GM15510 (cell line): ENCODE measurements at regions not wholly inside any gene's neighbourhood (a gene's known extent, or its start where the extent isn't known, plus 50 kb on each side); places are given as distances from the start of the nearest gene placed in this dataset.

ENCODE experiments used
- POLR2A ChIP-seq: IDR thresholded peaks from 3 replicates; pipeline ENCODE4 v1.6.1; 2011; ENCODE audit warnings: borderline replicate concordance; ENCODE audit not compliant: insufficient read length; ENCODE audit errors: extremely low read depth

GRCh38 chr22:22348815-22349454 is 104.3 kb downstream of the VPREB1 start:
- TF ChIP-seq POLR2A: no peak

- no peak for TF ChIP-seq POLR2A
Observed at GRCh38 chr22:22349455-22349836, 104.9 kb downstream of the VPREB1 start.

DNA sequence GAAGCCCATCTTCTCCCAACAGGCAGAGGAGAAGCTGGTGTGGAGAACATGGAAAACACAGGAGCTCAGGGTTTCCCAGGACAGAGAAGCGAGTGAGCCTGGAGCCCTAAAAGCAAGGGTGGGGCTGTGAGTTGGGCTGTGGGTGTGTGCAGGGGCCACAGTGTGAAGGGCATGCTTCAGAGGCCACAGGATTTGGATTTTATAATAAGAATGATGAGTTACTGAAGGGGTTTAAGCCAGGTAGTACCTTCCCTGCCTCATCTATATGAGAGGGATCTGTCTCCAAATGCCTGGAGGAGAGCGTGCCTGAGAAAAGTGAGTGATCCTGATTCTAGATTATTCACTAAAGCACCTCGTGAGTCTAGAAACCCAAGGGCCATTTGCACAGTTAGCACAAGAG is 106.8 kb downstream of the VPREB1 start:
- TF ChIP-seq POLR2A: no peak

GRCh38 chr22:22352371-22352999 is 107.9 kb downstream of the VPREB1 start:
- TF ChIP-seq POLR2A: no peak

DNA sequence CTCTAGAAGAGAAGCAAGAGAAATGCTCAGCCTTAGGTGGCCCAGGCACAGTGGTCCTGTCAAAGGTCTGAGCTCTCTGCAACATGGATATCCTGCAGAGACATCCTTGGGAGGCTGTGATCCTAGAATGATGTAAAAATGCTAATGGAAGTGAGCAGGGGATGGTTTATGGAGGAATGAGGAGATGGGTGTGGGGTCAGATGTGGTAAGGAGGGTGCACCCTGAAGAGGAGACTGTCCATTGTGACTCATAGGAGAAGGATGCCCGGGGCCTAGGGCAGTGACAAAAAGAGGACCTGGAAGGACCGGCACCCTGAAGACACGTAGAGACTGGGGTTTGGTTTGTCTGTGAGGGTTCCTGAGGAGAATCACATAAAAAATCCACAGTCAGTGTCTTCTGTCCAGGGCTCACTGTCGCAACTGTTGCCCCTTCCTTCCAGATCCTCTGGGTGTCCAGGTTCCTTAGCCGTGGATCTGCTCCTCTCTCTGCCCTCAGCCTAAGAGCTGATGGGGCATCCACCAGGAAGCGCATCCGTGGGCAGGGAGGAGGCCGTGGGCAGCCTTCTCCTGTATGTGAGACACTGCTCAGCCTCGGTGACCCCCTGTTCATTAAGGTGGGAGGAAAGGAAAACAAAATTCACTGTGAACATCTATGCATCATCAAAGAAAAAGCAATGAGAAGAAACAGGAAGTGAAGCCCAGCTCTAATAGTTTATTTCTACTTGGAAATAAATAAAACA is 110.7 kb downstream of the VPREB1 start:
- no peak for TF ChIP-seq POLR2A

- peak; percentile 26 for TF ChIP-seq POLR2A
Observed at GRCh38 chr22:22357024-22357883, 112.7 kb downstream of the VPREB1 start.

GRCh38 chr22:22358152-22358551 is 113.6 kb downstream of the VPREB1 start:
- no peak for TF ChIP-seq POLR2A

DNA sequence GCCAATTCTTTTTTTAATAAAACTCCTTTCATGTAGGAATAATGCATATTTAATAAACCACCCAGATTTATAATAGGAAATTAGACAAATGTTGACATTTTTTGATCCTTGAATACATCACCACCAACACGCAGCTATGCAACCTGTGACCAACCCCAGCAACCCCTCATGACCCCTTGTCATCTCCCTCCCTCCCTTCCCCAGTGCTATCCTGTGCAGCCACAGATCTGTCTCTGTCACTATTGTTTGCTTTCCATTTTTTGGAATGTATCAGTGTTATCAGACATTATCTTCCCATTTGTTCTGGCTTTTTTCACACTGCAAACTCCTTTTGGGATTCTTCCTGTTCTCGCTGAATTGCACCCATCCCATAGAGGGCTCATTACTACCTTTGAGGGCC is 114.1 kb downstream of the VPREB1 start:
- TF ChIP-seq POLR2A: no peak

- TF ChIP-seq POLR2A: no peak
Observed at GRCh38 chr22:22359465-22359864, 114.9 kb downstream of the VPREB1 start.

DNA sequence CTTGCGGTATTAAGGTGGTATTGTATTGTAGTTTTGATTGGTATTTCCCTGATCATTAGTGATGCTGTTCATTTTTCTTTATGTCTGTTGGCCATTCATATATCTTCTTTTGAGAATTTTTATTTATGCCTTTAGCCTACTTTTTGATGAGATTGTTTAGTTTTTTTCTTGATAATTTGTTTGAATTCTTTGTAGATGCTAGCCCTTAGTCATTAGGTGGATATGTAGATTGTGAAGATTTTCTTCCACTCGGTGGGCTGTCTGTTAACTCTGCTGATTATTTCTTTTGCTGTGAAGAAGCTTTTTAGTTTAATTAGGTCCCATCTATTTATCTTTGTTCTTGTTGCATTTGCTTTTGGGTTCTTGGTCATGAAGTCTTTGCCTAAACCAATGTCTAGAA is 115.4 kb downstream of the VPREB1 start:
- TF ChIP-seq POLR2A: no peak

GRCh38 chr22:22362311-22362710 is 117.7 kb downstream of the VPREB1 start:
- TF ChIP-seq POLR2A: no peak

- no peak for TF ChIP-seq POLR2A
Observed at GRCh38 chr22:22362936-22363335, 118.3 kb downstream of the VPREB1 start.

DNA sequence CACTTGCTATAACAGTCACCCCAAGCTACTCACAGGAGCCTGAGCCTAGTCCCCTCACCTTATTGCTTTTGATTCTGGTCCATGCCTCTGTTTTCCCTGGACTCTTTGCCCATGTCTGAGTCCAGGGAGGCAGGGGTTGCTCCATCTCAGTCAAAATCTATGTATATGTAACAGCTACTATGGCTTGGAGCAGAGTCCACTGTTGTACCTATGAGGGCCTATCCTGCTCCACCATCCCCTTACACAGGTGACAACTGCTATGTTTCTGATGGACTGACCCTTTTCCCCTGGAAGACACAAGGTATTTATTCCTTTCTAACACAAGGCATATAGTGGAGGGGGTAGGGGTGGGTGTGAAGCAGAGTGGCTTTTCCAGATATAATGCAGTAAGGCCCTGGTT is 119.6 kb downstream of the VPREB1 start:
- TF ChIP-seq POLR2A: no peak

DNA sequence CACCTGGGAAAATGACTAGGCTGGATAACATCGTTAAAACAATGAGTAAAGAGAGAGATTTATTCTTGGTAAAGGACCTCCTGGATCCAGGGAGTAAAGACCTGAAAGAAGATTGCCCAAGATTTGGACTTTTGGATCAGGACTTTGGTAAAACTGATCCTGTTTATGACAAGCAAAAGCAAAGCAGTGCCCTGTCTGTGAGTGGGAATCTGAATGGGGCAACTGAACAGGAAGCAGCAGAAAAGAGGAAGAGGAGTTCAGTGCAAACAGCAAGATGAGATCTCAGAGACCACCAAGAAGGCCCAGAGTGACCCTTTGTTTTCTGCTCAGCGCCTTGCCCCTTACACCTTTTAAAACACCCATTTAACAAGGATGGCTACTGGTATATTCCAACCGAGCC is 122.0 kb downstream of the VPREB1 start:
- TF ChIP-seq POLR2A: no peak

DNA sequence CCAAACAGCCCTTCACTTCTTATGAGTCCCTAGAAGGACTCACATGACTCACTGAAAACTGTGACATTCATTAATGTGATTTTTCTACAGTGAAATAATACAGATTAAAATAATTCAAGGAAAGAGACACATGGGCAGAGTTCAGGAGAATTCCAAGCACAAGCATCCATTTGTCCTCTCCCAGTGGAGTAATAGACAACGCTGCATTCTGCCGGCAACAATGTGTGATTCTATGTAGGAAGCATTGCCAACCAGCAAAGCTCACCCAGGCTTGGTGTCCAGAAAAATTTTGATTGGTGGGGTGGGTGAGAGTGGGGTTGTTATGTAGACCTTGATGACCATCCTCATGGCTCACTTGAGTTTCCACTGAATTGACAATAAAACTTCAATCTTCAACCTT is 123.9 kb downstream of the VPREB1 start:
- no peak for TF ChIP-seq POLR2A
